Fibroblast of lung (primary cell): ENCODE measurements at regions not wholly inside any gene's neighbourhood (a gene's known extent, or its start where the extent isn't known, plus 50 kb on each side); places are given as distances from the start of the nearest gene placed in this dataset.

Experiments used
- CTCF ChIP-seq, 2 donors: IDR thresholded peaks in 1 of 2; conservative IDR thresholded peaks in 1 of 2; 1 replicate in 1 of 2; 2 replicates in 1 of 2; pipeline ENCODE4 v1.5.1; 2011 to 2012; ENCODE audit warnings: low read length in 2 of 2, control low read depth in 1 of 2, inconsistent platforms in 1 of 2, low read depth in 1 of 2, mild to moderate bottlenecking in 1 of 2
- EZH2 ChIP-seq: IDR thresholded peaks from 2 replicates; pipeline ENCODE4 v1.5.1; 2012; ENCODE audit warnings: low read length, control low read depth, mild to moderate bottlenecking; ENCODE audit errors: missing control alignments

DNA sequence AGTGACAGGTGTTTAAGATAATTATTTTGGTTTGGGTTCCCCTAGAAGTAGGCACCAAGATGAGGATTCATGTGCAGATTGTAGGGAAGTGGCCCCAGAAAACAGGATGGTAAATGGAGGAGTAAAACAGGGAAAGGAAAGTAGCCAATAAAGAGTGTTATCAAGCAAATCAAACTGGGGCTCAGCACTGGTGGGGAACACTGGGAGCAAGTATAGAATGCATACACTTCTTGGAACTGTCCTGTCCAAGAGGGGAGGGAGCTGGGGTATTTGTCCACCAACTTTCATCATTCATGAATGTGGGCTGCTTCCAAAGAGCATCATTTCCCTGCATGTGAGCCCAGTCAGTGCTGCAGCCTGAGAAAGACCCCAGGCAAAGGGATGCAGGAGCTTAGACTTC is 215.7 kb upstream of the IRX5 start:
- TF ChIP-seq CTCF (conservative IDR thresholded peaks at IDR 0.05 in 1 of 2, IDR thresholded peaks at IDR 0.05 in 1 of 2; ENCODE audit: low read depth in 1 of 2, low read length in 2 of 2) (no peak), EZH2 (no peak)
